HL-60/S4 treated with phorbol 12-myristate 13-acetate at 8.2 ng/mL for 4 days and 3 days (cell line): ENCODE measurements at regions not wholly inside any gene's neighbourhood (a gene's known extent, or its start where the extent isn't known, plus 50 kb on each side); places are given as distances from the start of the nearest gene placed in this dataset.

ENCODE experiments used
- in situ Hi-C: fragments of 300-500 bp; cut with MboI; formaldehyde crosslinking; loops from 2 replicates; pipeline ENCODE4 v1.15.0; 2022; ENCODE audit warnings: low sequenced_read_pairs

GRCh38 chr6:113739041-113739655 lies 118.0 kb upstream of the MARCKS start:
- in situ Hi-C loops, result no loop called here

- in situ Hi-C loops, result no loop called here
Observed at GRCh38 chr6:113741651-113742050, 115.5 kb upstream of the MARCKS start.

- in situ Hi-C loops, result no loop called here
Observed at GRCh38 chr6:113742342-113742741, 114.8 kb upstream of the MARCKS start.

GRCh38 chr6:113744861-113745260 lies 112.3 kb upstream of the MARCKS start:
- in situ Hi-C loops, result no loop called here

GRCh38 chr6:113750151-113750855 lies 106.8 kb upstream of the MARCKS start:
- in situ Hi-C loops, result no loop called here

GRCh38 chr6:113754291-113754690 lies 102.9 kb upstream of the MARCKS start:
- in situ Hi-C loops, result no loop called here

- in situ Hi-C loops, result no loop called here
Observed at GRCh38 chr6:113755449-113756289, 101.5 kb upstream of the MARCKS start.

- in situ Hi-C loops, result no loop called here
Observed at GRCh38 chr6:113756290-113756665, 100.9 kb upstream of the MARCKS start.

GRCh38 chr6:113758214-113758613 lies 98.9 kb upstream of the MARCKS start:
- in situ Hi-C loops, result no loop called here

GRCh38 chr6:113758826-113759574 lies 98.1 kb upstream of the MARCKS start:
- in situ Hi-C loops, result no loop called here

- in situ Hi-C loops, result no loop called here
Observed at GRCh38 chr6:113762641-113763040, 94.5 kb upstream of the MARCKS start.

- in situ Hi-C loops, result no loop called here
Observed at GRCh38 chr6:113763311-113763766, 93.8 kb upstream of the MARCKS start.

- in situ Hi-C loops, result no loop called here
Observed at GRCh38 chr6:113763876-113764275, 93.3 kb upstream of the MARCKS start.

- in situ Hi-C loops, result no loop called here
Observed at GRCh38 chr6:113765909-113766308, 91.2 kb upstream of the MARCKS start.

GRCh38 chr6:113767985-113768384 lies 89.2 kb upstream of the MARCKS start:
- in situ Hi-C loops, result no loop called here

GRCh38 chr6:113772961-113773360 lies 84.2 kb upstream of the MARCKS start:
- in situ Hi-C loops, result no loop called here

- in situ Hi-C loops, result no loop called here
Observed at GRCh38 chr6:113774127-113774825, 82.9 kb upstream of the MARCKS start.

GRCh38 chr6:113776998-113777397 lies 80.1 kb upstream of the MARCKS start:
- in situ Hi-C loops, result no loop called here

- in situ Hi-C loops, result no loop called here
Observed at GRCh38 chr6:113777601-113778000, 79.5 kb upstream of the MARCKS start.

GRCh38 chr6:113779656-113780055 lies 77.5 kb upstream of the MARCKS start:
- in situ Hi-C loops, result no loop called here
